ENCODE measurements at regions not wholly inside any gene's neighbourhood (a gene's known extent, or its start where the extent isn't known, plus 50 kb on each side); places are given as distances from the start of the nearest gene placed in this dataset.

DNA sequence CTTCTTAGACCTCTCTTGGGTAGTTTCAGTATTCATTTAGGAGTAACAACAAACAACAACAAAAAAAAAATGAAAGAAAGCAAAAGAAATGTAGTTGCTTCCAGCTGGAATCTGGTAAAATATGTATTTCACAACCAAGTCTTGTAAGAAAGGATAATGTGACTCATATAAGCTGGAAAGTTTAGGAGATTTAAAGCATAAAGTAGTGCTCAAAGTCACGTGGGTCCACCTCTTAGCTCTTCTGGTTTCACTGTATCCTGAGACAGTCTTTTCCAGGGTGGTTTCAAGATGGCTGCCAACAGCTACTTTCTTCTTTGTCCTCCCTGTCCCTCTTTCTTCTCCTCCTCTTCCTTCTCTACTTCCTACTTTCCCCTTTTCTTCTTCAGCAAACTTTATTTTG lies 69.5 kb upstream of the CDK13 start:
- Histone ChIP-seq H3F3A (ENCODE audit: insufficient read depth, low read length) (no peaks in the 10 kb centered on the region), H2AFZ (ENCODE audit: low read length) (no peak overlapping the region), H3K4me3 (ENCODE audit: low read depth, low read length, poor library complexity, severe bottlenecking) (no peak overlapping the region), H3K9ac (ENCODE audit: low read length) (no peak overlapping the region), H3K27me3 (ENCODE audit: insufficient read depth, low read length) (no peaks in the 10 kb centered on the region), H3K79me2 (ENCODE audit: insufficient read depth, low read length) (no peaks in the 10 kb centered on the region), H4K20me1 (ENCODE audit: insufficient read depth, low read length) (no peaks in the 10 kb centered on the region), H3K36me3 (ENCODE audit: insufficient read depth, low read length) (no peaks in the 10 kb centered on the region), H3K9me2 (ENCODE audit: low read depth, low read length) (no peaks in the 10 kb centered on the region), H3K27ac (ENCODE audit: low read depth, low read length, poor library complexity, severe bottlenecking) (no peak overlapping the region), H3K4me2 (ENCODE audit: low read length) (no peak overlapping the region), H3K9me3 (ENCODE audit: low read length) (peaks cover 8% of the 10 kb centered on the region), H3K4me1 (ENCODE audit: insufficient read depth, low read length, severe bottlenecking) (no peaks in the 10 kb centered on the region)
- no peak for TF ChIP-seq EZH2 (IDR thresholded peaks at IDR 0.05; ENCODE audit: borderline replicate concordance, low read length)
- TF ChIP-seq, protein P1, sequence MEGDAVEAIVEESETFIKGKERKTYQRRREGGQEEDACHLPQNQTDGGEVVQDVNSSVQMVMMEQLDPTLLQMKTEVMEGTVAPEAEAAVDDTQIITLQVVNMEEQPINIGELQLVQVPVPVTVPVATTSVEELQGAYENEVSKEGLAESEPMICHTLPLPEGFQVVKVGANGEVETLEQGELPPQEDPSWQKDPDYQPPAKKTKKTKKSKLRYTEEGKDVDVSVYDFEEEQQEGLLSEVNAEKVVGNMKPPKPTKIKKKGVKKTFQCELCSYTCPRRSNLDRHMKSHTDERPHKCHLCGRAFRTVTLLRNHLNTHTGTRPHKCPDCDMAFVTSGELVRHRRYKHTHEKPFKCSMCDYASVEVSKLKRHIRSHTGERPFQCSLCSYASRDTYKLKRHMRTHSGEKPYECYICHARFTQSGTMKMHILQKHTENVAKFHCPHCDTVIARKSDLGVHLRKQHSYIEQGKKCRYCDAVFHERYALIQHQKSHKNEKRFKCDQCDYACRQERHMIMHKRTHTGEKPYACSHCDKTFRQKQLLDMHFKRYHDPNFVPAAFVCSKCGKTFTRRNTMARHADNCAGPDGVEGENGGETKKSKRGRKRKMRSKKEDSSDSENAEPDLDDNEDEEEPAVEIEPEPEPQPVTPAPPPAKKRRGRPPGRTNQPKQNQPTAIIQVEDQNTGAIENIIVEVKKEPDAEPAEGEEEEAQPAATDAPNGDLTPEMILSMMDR (IDR thresholded peaks at IDR 0.05; ENCODE audit: low read length): no peak

DNA sequence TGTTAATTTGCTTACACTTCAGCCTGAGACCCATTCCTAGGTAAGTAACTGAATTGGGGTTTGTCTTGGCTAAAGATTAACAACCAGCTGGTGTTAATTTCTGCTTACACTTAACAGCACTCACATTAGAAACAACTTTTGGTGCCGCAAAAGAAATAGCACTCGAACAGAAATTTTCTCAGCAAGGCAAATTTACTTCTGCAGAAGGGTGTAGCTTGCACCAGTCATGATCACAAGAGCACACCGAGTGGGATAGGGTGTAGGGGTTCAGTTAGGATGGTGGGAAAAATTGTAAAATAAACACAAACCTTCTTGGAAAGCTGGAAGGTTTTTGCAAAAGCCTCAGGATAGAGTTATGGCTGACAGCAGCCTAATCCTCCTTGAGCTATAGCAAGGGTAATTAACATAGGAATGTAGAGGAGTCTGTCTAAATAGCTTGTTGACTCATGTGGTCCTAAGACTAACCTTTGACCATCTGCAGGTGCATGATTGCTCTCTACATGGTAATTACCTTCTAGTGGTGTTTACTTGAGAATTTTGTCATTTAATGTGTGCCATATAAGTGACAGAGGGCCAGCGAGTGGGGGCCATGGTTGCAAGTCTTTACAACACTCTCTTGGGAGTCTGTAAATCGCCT lies 67.8 kb upstream of the CDK13 start:
- Histone ChIP-seq H3F3A (ENCODE audit: insufficient read depth, low read length) (no peaks in the 10 kb centered on the region), H3K27me3 (ENCODE audit: insufficient read depth, low read length) (no peaks in the 10 kb centered on the region), H3K9ac (ENCODE audit: low read length) (no peak overlapping the region), H2AFZ (ENCODE audit: low read length) (no peak overlapping the region), H3K36me3 (ENCODE audit: insufficient read depth, low read length) (no peaks in the 10 kb centered on the region), H3K4me1 (ENCODE audit: insufficient read depth, low read length, severe bottlenecking) (no peaks in the 10 kb centered on the region), H3K9me2 (ENCODE audit: low read depth, low read length) (no peaks in the 10 kb centered on the region), H3K4me3 (ENCODE audit: low read depth, low read length, poor library complexity, severe bottlenecking) (no peak overlapping the region), H3K9me3 (ENCODE audit: low read length) (peaks cover 8% of the 10 kb centered on the region), H4K20me1 (ENCODE audit: insufficient read depth, low read length) (no peaks in the 10 kb centered on the region), H3K79me2 (ENCODE audit: insufficient read depth, low read length) (no peaks in the 10 kb centered on the region), H3K4me2 (ENCODE audit: low read length) (no peak overlapping the region), H3K27ac (ENCODE audit: low read depth, low read length, poor library complexity, severe bottlenecking) (no peak overlapping the region)
- no peak for TF ChIP-seq EZH2 (IDR thresholded peaks at IDR 0.05; ENCODE audit: borderline replicate concordance, low read length)
- TF ChIP-seq, protein P1 (IDR thresholded peaks at IDR 0.05; ENCODE audit: low read length): no peak

DNA sequence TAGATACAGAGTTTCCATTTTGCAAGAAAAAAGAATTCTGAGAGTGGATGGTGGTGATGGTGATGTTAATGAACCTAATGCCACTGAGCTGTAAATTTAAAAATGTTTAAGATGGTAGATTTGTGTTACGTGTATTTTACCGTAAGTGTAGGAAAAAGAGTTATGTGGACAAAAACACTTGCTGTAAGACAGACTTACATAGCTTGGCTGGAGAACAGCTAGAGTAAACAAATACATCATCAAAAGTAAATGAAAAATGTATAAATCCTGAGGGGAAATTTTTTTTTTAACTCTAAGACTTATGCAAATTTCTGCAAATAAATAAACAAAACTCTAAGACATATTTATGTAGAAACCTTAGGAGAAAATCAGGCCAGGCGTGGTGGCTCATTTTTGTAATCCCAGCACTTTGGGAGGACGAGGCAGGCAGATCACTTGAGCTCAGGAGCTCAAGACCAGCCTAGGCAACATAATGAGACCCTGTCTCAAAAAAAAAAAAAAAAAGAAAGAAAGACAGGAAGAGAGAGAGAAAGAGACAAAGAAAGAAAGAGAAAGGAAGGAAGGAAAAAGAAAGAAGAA lies 66.2 kb upstream of the CDK13 start:
- Histone ChIP-seq H3K27me3 (ENCODE audit: insufficient read depth, low read length) (no peaks in the 10 kb centered on the region), H3K27ac (ENCODE audit: low read depth, low read length, poor library complexity, severe bottlenecking) (no peak overlapping the region), H3K79me2 (ENCODE audit: insufficient read depth, low read length) (no peaks in the 10 kb centered on the region), H3K4me3 (ENCODE audit: low read depth, low read length, poor library complexity, severe bottlenecking) (no peak overlapping the region), H3K9me3 (ENCODE audit: low read length) (peaks cover 8% of the 10 kb centered on the region), H3K4me2 (ENCODE audit: low read length) (no peak overlapping the region), H3K4me1 (ENCODE audit: insufficient read depth, low read length, severe bottlenecking) (no peaks in the 10 kb centered on the region), H4K20me1 (ENCODE audit: insufficient read depth, low read length) (no peaks in the 10 kb centered on the region), H3K9me2 (ENCODE audit: low read depth, low read length) (no peaks in the 10 kb centered on the region), H3K9ac (ENCODE audit: low read length) (no peak overlapping the region), H3K36me3 (ENCODE audit: insufficient read depth, low read length) (no peaks in the 10 kb centered on the region), H2AFZ (ENCODE audit: low read length) (no peak overlapping the region), H3F3A (ENCODE audit: insufficient read depth, low read length) (no peaks in the 10 kb centered on the region)
- TF ChIP-seq, protein P1 (IDR thresholded peaks at IDR 0.05; ENCODE audit: low read length): no peak
- TF ChIP-seq EZH2 (IDR thresholded peaks at IDR 0.05; ENCODE audit: borderline replicate concordance, low read length): no peak

Data from OCI-LY1 (cell line).